MG63 (cell line): ENCODE measurements at regions not wholly inside any gene's neighbourhood (a gene's known extent, or its start where the extent isn't known, plus 50 kb on each side); places are given as distances from the start of the nearest gene placed in this dataset.

ENCODE experiments used
- DNase-seq: peaks from one replicate; pipeline ENCODE4 v3.0.0-alpha.2; 2020
- H3K27me3 ChIP-seq: fragments of 250-450 bp; sonication (Bioruptor Pico); 2 replicates; pipeline ENCODE4 v1.5.1; 2020; ENCODE audit warnings: mild to moderate bottlenecking, moderate library complexity
- H3K36me3 ChIP-seq: fragments of 250-450 bp; sonication (Bioruptor Pico); 2 replicates; pipeline ENCODE4 v1.5.1; 2020; ENCODE audit warnings: mild to moderate bottlenecking, moderate library complexity
- H3K4me3 ChIP-seq: fragments of 250-450 bp; sonication (Bioruptor Pico); 2 replicates; pipeline ENCODE4 v1.5.1; 2020; ENCODE audit warnings: mild to moderate bottlenecking, moderate library complexity
- H3K9me3 ChIP-seq: fragments of 250-450 bp; sonication (Bioruptor Pico); 2 replicates; pipeline ENCODE4 v1.5.1; 2020; ENCODE audit warnings: mild to moderate bottlenecking, moderate library complexity

GRCh38 chr5:159819591-159820411 lies 96.5 kb upstream of the ADRA1B start:
- Histone ChIP-seq H3K9me3 (no peaks in the 10 kb centered on the region), H3K4me3 (no peak overlapping the region), H3K27me3 (no peaks in the 10 kb centered on the region), H3K36me3 (no peaks in the 10 kb centered on the region)
- DNase-seq = peak; percentile 35

GRCh38 chr5:159820692-159821091 lies 95.6 kb upstream of the ADRA1B start:
- no peaks in the 10 kb centered on the region for H3K27me3 ChIP-seq

GRCh38 chr5:159821461-159821940 lies 94.8 kb upstream of the ADRA1B start:
- no peak overlapping the region for H3K4me3 ChIP-seq
- no peaks in the 10 kb centered on the region for H3K36me3 ChIP-seq
- DNase-seq = no peak
- no peaks in the 10 kb centered on the region for H3K27me3 ChIP-seq
- no peaks in the 10 kb centered on the region for H3K9me3 ChIP-seq

More at GRCh38 chr5:159820692-159821091, 95.6 kb upstream of the ADRA1B start:
- no peak for DNase-seq
- H3K9me3 ChIP-seq = no peaks in the 10 kb centered on the region
- H3K36me3 ChIP-seq = no peaks in the 10 kb centered on the region
- no peak overlapping the region for H3K4me3 ChIP-seq

GRCh38 chr5:159824188-159825161 lies 91.8 kb upstream of the ADRA1B start:
- Histone ChIP-seq H3K4me3 (no peak overlapping the region), H3K27me3 (no peaks in the 10 kb centered on the region), H3K9me3 (no peaks in the 10 kb centered on the region), H3K36me3 (no peaks in the 10 kb centered on the region)
- no peak for DNase-seq

- peak; percentile 84 for DNase-seq
- no peaks in the 10 kb centered on the region for H3K36me3 ChIP-seq
- no peaks in the 10 kb centered on the region for H3K9me3 ChIP-seq
- H3K4me3 ChIP-seq = no peak overlapping the region
- no peaks in the 10 kb centered on the region for H3K27me3 ChIP-seq
Observed at GRCh38 chr5:159825551-159826051, 90.7 kb upstream of the ADRA1B start.

GRCh38 chr5:159826351-159827214 lies 89.7 kb upstream of the ADRA1B start:
- H3K4me3 ChIP-seq = no peak overlapping the region
- peak; percentile 98 for DNase-seq
- no peaks in the 10 kb centered on the region for H3K9me3 ChIP-seq
- H3K36me3 ChIP-seq = no peaks in the 10 kb centered on the region
- H3K27me3 ChIP-seq = no peaks in the 10 kb centered on the region

- no peaks in the 10 kb centered on the region for H3K27me3 ChIP-seq
- no peak overlapping the region for H3K4me3 ChIP-seq
- no peaks in the 10 kb centered on the region for H3K36me3 ChIP-seq
- DNase-seq = no peak
- no peaks in the 10 kb centered on the region for H3K9me3 ChIP-seq
Observed at GRCh38 chr5:159827861-159828260, 88.4 kb upstream of the ADRA1B start.

- DNase-seq = no peak
- Histone ChIP-seq H3K4me3 (no peak overlapping the region), H3K27me3 (no peaks in the 10 kb centered on the region), H3K36me3 (no peaks in the 10 kb centered on the region), H3K9me3 (peaks cover 3% of the 10 kb centered on the region; the same call in 1 of the 2 replicates)
Observed at GRCh38 chr5:159832073-159832472, 84.2 kb upstream of the ADRA1B start.

GRCh38 chr5:159833088-159833487 lies 83.2 kb upstream of the ADRA1B start:
- no peak for DNase-seq

GRCh38 chr5:159833846-159834245 lies 82.4 kb upstream of the ADRA1B start:
- Histone ChIP-seq H3K27me3 (no peaks in the 10 kb centered on the region), H3K36me3 (no peaks in the 10 kb centered on the region), H3K4me3 (no peak overlapping the region), H3K9me3 (peaks cover 3% of the 10 kb centered on the region; the same call in 1 of the 2 replicates)
- DNase-seq = no peak

More at GRCh38 chr5:159833088-159833487, 83.2 kb upstream of the ADRA1B start:
- Histone ChIP-seq H3K9me3 (peaks cover 3% of the 10 kb centered on the region; the same call in 1 of the 2 replicates), H3K36me3 (no peaks in the 10 kb centered on the region), H3K4me3 (no peak overlapping the region), H3K27me3 (no peaks in the 10 kb centered on the region)

GRCh38 chr5:159835548-159835947 lies 80.7 kb upstream of the ADRA1B start:
- Histone ChIP-seq H3K27me3 (no peaks in the 10 kb centered on the region), H3K36me3 (no peaks in the 10 kb centered on the region), H3K9me3 (peaks cover 3% of the 10 kb centered on the region; the same call in 1 of the 2 replicates), H3K4me3 (no peak overlapping the region)
- no peak for DNase-seq

- Histone ChIP-seq H3K9me3 (peaks cover 3% of the 10 kb centered on the region; the same call in 1 of the 2 replicates), H3K36me3 (no peaks in the 10 kb centered on the region), H3K27me3 (no peaks in the 10 kb centered on the region), H3K4me3 (no peak overlapping the region)
- DNase-seq = no peak
Observed at GRCh38 chr5:159836691-159837090, 79.6 kb upstream of the ADRA1B start.

- peaks cover 3% of the 10 kb centered on the region; the same call in 1 of the 2 replicates for H3K9me3 ChIP-seq
- H3K27me3 ChIP-seq = no peaks in the 10 kb centered on the region
- no peak for DNase-seq
- H3K4me3 ChIP-seq = no peak overlapping the region
- H3K36me3 ChIP-seq = no peaks in the 10 kb centered on the region
Observed at GRCh38 chr5:159837860-159838259, 78.4 kb upstream of the ADRA1B start.

- Histone ChIP-seq H3K4me3 (no peak overlapping the region), H3K27me3 (no peaks in the 10 kb centered on the region), H3K9me3 (peaks cover 3% of the 10 kb centered on the region; the same call in 1 of the 2 replicates), H3K36me3 (no peaks in the 10 kb centered on the region)
- DNase-seq = peak; percentile 48
Observed at GRCh38 chr5:159838551-159839222, 77.6 kb upstream of the ADRA1B start.

GRCh38 chr5:159844267-159845121 lies 71.8 kb upstream of the ADRA1B start:
- H3K9me3 ChIP-seq = no peaks in the 10 kb centered on the region
- H3K4me3 ChIP-seq = no peak overlapping the region
- no peak for DNase-seq
- H3K27me3 ChIP-seq = no peaks in the 10 kb centered on the region
- no peaks in the 10 kb centered on the region for H3K36me3 ChIP-seq
